IPS-20b (cell line): ENCODE measurements at regions not wholly inside any gene's neighbourhood (a gene's known extent, or its start where the extent isn't known, plus 50 kb on each side); places are given as distances from the start of the nearest gene placed in this dataset.

Experiments used
- H3K27ac ChIP-seq: one replicate; pipeline ENCODE4 v1.5.1; 2013; ENCODE audit warnings: low read length
- H3K27me3 ChIP-seq: 2 replicates; pipeline ENCODE4 v1.6.1; 2013; ENCODE audit warnings: mild to moderate bottlenecking, low read length, inconsistent platforms; ENCODE audit not compliant: insufficient read depth
- H3K36me3 ChIP-seq: 2 replicates; pipeline ENCODE4 v1.6.1; 2013; ENCODE audit warnings: low read depth, mild to moderate bottlenecking, inconsistent platforms, low read length, moderate library complexity; ENCODE audit not compliant: insufficient read depth
- H3K4me1 ChIP-seq: 2 replicates; pipeline ENCODE4 v1.6.1; 2013; ENCODE audit warnings: mild to moderate bottlenecking, control low read depth, inconsistent platforms, low read length, moderate library complexity; ENCODE audit not compliant: insufficient read depth
- H3K4me3 ChIP-seq: 2 replicates; pipeline ENCODE4 v1.5.1; 2013; ENCODE audit warnings: mild to moderate bottlenecking, low read length, inconsistent platforms
- H3K9ac ChIP-seq: 2 replicates; pipeline ENCODE4 v1.6.1; 2013; ENCODE audit warnings: low read depth, mild to moderate bottlenecking, inconsistent platforms, low read length, moderate library complexity
- H3K9me3 ChIP-seq: 2 replicates; pipeline ENCODE4 v1.6.1; 2013; ENCODE audit warnings: mild to moderate bottlenecking, low read depth, low read length, inconsistent platforms; ENCODE audit not compliant: insufficient read depth

DNA sequence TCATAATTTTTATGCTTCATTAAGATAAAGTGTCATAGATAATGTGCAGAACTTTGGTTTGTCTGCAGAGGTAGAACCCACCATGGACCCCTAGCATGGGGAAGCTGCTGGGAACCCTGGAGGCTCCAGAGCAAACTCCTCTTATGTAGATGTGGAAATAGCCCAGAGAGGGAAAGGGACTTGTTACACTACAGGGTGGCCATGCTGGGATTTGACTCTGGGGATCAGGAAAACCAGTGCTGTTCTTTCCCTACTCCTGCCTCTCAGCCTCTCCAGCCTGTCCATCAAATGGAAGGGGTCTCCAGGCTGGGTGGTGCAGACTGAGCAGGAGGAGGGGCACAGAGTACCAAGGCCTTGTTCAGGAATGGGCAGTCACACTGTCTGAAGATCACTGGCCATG is 54.2 kb downstream of the MSX1 start:
- Histone ChIP-seq H3K4me1 (no peaks in the 10 kb centered on the region), H3K9ac (no peak overlapping the region), H3K4me3 (no peak overlapping the region), H3K36me3 (no peaks in the 10 kb centered on the region), H3K27me3 (peaks cover 23% of the 10 kb centered on the region), H3K27ac (no peak overlapping the region), H3K9me3 (no peaks in the 10 kb centered on the region)

DNA sequence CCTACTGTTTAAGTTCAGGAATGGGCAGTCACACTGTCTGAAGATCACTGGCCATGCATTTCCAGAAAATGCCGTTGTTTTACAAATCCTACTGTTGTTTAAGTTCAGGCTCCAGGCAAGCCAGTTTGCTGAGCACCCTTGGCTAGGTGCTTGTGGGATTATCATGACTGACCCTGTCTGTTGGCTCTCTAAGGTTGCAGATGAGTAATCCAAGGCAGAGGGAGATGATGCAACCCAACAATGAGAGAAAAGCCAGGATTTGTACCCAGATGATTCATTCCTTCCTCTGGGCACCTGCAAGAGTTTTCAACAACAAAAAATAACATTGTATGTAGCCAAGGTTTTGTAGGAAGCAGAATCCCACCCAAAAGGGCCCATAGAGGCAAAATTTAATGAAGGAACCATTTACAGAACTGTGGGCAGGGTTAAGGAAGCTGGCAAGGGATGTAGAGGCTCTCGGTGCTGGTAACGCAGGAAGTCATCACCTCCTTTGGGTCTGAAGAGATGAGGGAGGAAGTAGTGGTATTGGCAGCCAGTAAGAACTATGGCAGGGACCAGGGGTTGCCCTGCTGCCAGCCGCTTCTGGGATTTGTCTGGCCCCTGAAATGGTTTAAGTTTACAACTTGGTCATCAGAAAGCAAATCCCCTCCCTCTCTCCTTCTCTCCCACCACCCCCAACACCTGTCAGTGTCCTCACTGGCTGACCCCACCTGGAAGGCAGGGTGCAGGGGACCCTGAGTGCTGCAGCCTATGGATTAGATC is 54.8 kb downstream of the MSX1 start:
- no peak overlapping the region for H3K9ac ChIP-seq
- peaks cover 18% of the 10 kb centered on the region for H3K27me3 ChIP-seq
- H3K4me3 ChIP-seq: no peak overlapping the region
- no peaks in the 10 kb centered on the region for H3K4me1 ChIP-seq
- H3K9me3 ChIP-seq: no peaks in the 10 kb centered on the region
- H3K27ac ChIP-seq: no peak overlapping the region
- no peaks in the 10 kb centered on the region for H3K36me3 ChIP-seq

DNA sequence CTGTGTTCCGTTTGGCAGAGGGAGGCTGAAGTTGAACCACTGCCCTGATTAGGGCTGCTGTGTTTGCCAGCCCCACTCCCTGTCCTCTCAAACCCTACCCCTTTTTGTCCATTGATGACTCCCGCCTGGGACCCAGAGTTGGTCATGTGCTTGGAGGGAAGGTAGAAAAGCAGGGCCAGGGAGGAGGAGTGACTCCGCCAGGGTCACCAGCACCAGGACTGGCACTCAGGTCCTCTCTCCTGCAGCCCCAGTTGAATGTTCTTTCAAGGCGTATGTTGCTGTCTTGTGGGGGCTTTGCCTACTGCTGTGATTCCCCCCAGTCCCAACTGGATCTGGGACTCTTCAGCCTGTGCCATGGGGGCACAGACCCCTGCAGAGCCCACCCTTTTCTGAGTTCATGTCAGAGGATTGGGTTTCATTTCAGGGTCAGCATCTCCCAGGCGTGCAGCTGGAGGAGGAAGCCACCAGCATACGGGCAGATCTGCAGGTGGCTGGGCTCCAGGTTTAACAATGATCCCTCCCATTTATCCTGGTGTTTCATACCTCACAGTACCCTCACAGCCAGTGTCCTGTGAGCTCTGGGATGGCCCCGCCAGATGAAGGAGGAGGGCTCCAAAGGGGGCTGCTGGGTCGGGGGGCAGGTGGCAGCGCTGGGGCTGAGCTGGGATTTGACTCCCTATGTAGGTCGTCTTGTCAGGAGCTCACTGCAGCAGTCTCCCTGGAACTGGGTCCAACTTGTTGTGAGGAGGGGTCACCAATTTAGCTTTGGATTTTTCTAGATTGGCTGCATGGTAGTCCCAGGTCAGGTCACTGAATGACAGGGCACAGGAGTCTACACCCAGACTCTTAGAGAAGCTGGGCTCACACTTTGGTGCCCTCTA is 55.7 kb downstream of the MSX1 start:
- Histone ChIP-seq H3K4me1 (no peaks in the 10 kb centered on the region), H3K27me3 (peaks cover 9% of the 10 kb centered on the region), H3K9me3 (no peaks in the 10 kb centered on the region), H3K9ac (no peak overlapping the region), H3K27ac (no peak overlapping the region), H3K4me3 (no peak overlapping the region), H3K36me3 (no peaks in the 10 kb centered on the region)

DNA sequence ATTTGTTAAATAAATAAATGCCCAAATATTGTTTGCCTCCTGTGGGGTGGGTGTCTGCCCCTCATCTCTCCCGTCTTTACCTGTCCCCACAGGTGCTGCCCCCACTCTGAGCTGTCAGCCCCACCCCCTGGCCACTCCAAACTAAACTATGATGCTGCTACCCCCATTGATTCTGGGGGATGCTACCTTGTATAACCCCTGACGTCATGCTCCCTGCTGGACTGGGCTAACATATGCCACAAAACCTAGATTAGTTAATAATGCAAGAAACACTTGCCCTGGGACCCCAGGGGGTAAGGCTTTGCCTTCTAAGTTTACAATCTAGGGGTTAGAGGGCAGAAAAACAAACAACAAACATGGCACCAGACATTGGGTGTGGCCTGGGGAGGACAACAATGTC is 58.6 kb downstream of the MSX1 start:
- Histone ChIP-seq H3K9ac (no peak overlapping the region), H3K36me3 (no peaks in the 10 kb centered on the region)

DNA sequence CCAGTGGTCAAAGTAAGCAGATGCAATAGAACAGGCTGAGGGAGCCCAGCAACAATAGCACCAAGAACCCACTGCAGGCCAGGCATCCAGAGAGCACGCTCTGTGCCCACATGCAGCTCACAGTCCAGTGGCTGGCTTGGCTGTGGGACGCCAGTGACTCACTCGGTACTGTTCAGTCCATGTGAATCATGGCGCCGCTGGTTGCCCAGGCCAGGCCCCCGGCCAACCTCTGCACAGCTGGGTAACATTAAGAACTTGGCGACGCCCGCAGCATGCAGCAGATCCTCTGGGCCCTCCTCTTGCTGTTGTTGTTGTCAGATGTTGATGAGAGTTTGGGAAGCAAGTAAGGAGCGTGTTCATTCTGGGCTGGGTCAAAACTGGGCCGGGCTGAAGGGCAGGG is 60.5 kb downstream of the MSX1 start:
- Histone ChIP-seq H3K36me3 (no peaks in the 10 kb centered on the region), H3K4me1 (no peaks in the 10 kb centered on the region), H3K4me3 (no peak overlapping the region), H3K27ac (no peak overlapping the region), H3K9me3 (no peaks in the 10 kb centered on the region; the same call in 1 of the 2 replicates), H3K27me3 (peaks cover 17% of the 10 kb centered on the region; the same call in 1 of the 2 replicates), H3K9ac (no peak overlapping the region)

More for the DNA sequence above, 58.6 kb downstream of the MSX1 start:
- Histone ChIP-seq H3K4me3 (no peak overlapping the region), H3K4me1 (no peaks in the 10 kb centered on the region), H3K9me3 (no peaks in the 10 kb centered on the region), H3K27ac (no peak overlapping the region), H3K27me3 (peaks cover 17% of the 10 kb centered on the region; the same call in 1 of the 2 replicates)

DNA sequence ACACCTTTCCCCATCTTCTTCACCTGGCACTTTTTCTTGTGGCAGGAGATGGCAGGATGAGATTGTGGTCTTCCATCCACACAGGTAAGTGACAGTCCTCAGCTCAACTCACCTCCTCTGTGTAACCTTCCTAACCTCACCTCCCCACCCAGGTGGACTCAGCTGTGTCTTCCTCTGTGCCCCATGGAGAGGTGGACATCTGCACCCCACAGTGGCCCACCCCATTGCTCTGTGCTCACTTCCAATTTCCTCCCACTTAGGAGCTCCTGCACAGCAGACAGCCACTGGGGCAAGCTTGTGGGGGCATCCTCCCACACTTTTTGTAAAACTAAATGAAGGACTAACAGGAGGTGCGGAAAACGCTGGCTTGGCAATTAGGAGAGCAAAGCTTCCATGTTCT is 61.6 kb downstream of the MSX1 start:
- H3K36me3 ChIP-seq: no peaks in the 10 kb centered on the region

DNA sequence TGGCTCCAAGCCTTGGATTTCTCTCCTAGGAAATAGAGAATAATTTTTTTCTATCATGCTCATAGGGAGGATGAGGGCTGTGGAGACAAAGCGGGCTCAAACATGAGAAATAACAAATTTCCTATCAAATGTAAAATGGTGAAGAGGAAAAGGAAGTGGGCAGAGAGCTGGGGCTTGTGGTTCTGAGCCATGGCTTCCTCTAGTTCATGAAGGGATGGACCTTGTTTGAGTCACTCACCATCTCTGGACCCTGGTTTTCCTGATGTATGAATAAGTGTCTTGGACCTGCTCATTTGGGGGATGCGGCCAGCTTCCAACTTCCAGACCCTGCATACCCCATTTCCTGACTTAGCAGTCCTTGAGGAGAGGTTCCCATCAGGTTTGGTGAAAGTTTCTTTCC is 63.0 kb downstream of the MSX1 start:
- Histone ChIP-seq H3K27ac (no peak overlapping the region), H3K9me3 (no peaks in the 10 kb centered on the region; the same call in 1 of the 2 replicates), H3K36me3 (no peaks in the 10 kb centered on the region), H3K27me3 (peaks cover 11% of the 10 kb centered on the region; the same call in 1 of the 2 replicates), H3K9ac (no peak overlapping the region), H3K4me3 (no peak overlapping the region), H3K4me1 (no peaks in the 10 kb centered on the region)

More for the DNA sequence above, 61.6 kb downstream of the MSX1 start:
- no peaks in the 10 kb centered on the region; the same call in 1 of the 2 replicates for H3K9me3 ChIP-seq
- H3K4me3 ChIP-seq: no peak overlapping the region
- H3K27ac ChIP-seq: no peak overlapping the region
- H3K9ac ChIP-seq: no peak overlapping the region
- no peaks in the 10 kb centered on the region for H3K4me1 ChIP-seq
- H3K27me3 ChIP-seq: peaks cover 11% of the 10 kb centered on the region; the same call in 1 of the 2 replicates

DNA sequence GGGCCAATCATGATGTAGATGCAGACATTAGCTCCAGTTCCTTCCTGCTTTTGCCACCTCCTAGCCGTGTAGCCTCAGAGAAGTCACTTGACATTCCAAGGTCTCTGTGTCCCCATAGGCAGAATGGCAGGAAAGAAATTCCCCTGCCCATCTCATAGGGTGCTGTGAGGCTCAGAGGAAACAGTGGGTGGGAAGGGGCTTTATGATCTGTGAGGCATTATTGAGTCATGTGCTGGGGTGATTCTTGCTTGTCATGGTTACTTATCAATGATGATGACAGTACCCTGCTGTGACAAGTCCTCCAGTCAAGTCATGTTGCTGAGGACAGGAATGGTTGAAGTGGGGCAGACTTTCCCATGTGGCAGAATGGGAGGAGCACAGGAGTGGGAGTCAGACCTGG is 63.7 kb downstream of the MSX1 start:
- Histone ChIP-seq H3K27ac (no peak overlapping the region), H3K36me3 (no peaks in the 10 kb centered on the region), H3K27me3 (peaks cover 11% of the 10 kb centered on the region; the same call in 1 of the 2 replicates), H3K9ac (no peak overlapping the region), H3K9me3 (no peaks in the 10 kb centered on the region; the same call in 1 of the 2 replicates), H3K4me3 (no peak overlapping the region), H3K4me1 (no peaks in the 10 kb centered on the region)

DNA sequence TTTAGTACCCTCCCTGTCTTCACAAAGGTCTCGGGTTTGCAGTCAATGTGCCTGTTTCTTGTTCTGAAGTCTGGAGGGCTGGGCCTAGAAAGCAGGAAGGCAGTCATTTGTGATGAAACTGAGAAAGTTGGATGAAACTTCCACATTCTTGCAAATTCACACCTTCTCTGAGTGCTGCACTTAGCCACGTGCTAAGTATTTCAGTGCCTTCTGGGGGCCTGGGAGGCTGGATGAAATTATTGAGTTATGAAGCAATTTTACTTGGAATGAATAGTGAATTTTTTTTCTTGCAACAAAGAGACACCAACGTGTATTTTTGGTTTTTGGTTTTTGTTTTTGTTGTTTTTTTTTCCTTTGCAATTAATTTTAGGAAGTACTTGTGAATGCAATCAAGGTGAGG is 71.2 kb downstream of the MSX1 start:
- Histone ChIP-seq H3K36me3 (no peaks in the 10 kb centered on the region), H3K9ac (no peak overlapping the region), H3K27me3 (no peaks in the 10 kb centered on the region), H3K4me1 (no peaks in the 10 kb centered on the region), H3K9me3 (no peaks in the 10 kb centered on the region), H3K4me3 (no peak overlapping the region), H3K27ac (no peak overlapping the region)

DNA sequence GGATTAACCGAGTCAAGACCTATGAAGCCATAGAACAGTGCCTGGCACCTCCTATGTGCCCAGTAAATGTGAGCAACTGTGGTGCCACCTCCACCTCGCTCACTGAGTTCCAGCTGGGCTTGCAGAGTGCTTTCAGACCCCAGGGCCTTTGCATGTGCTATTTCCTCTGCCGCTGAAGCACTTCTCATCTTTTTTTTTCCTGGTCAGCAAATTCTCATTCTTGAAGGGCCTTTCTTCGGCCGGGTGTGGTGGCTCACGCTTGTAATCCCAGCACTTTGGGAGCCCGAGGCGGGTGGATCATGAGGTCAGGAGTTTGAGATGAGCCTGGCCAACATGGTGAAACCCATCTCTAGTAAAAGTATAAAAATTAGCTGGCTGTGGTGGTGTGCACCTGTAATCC is 76.5 kb downstream of the MSX1 start:
- no peaks in the 10 kb centered on the region for H3K4me1 ChIP-seq
- peaks cover 6% of the 10 kb centered on the region; the same call in 1 of the 2 replicates for H3K27me3 ChIP-seq
- no peak overlapping the region for H3K4me3 ChIP-seq
- H3K9me3 ChIP-seq: no peaks in the 10 kb centered on the region
- no peaks in the 10 kb centered on the region for H3K36me3 ChIP-seq
- no peak overlapping the region for H3K27ac ChIP-seq
- H3K9ac ChIP-seq: no peak overlapping the region

DNA sequence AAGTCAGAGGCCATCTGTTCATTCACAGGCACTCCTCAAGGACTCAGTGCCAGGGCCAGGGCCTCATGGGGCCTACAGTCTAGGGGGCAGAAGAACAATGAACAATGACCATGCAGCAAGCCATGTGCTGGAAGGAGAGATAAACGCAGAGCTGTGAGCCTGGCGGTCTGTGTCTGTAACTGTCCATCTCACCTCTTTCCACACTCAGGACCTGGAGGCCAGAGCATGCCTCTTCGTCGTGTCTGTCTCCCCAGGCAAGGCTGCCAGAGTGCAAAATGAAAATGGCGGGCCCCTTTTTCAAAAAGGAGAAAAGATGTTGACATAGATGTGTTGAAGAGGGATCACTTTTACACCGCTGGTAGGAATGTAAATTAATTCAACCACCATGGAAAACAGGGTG is 78.5 kb downstream of the MSX1 start:
- H3K27ac ChIP-seq: no peak overlapping the region
- H3K36me3 ChIP-seq: no peaks in the 10 kb centered on the region
- no peak overlapping the region for H3K9ac ChIP-seq
- peaks cover 6% of the 10 kb centered on the region; the same call in 1 of the 2 replicates for H3K27me3 ChIP-seq
- no peak overlapping the region for H3K4me3 ChIP-seq
- H3K4me1 ChIP-seq: no peaks in the 10 kb centered on the region
- H3K9me3 ChIP-seq: no peaks in the 10 kb centered on the region
